OCI-LY7 (cell line): ENCODE measurements at regions not wholly inside any gene's neighbourhood (a gene's known extent, or its start where the extent isn't known, plus 50 kb on each side); places are given as distances from the start of the nearest gene placed in this dataset.

Source experiments
- BruUV-seq: library from RNA; stranded (reverse); fragments of 400-500 nt; replicated peaks from 2 replicates; lab custom pipeline; 2021; lab: Mats Ljungman, UMichigan
- CTCF ChIA-PET: fragments of 300-600 bp; sonication (Branson Sonifier 250); formaldehyde crosslinking; loops from one replicate; lab custom pipeline; 2022; ENCODE audit warnings: antibody characterized with exemption; ENCODE audit not compliant: unreplicated experiment; lab: Charles Lee
- POLR2A ChIA-PET: fragments of 300-600 bp; sonication (Branson Sonifier 250); formaldehyde crosslinking; loops from one replicate; lab custom pipeline; 2022; ENCODE audit warnings: antibody characterized with exemption; lab: Charles Lee
- DNase-seq: peaks from one replicate; pipeline ENCODE4 v3.0.0-alpha.2; 2015; ENCODE audit warnings: low spot score
- H2AFZ ChIP-seq: fragments of 200-600 bp; sonication (generic), shearing (Covaris generic); 2 replicates; pipeline ENCODE4 v1.6.1; 2014; ENCODE audit warnings: mild to moderate bottlenecking, antibody characterized with exemption, low read length, moderate library complexity
- H3K27ac ChIP-seq: fragments of 200-600 bp; sonication (generic); 2 replicates; pipeline ENCODE4 v1.5.1; 2014; ENCODE audit warnings: mixed run types, low read depth, mild to moderate bottlenecking, moderate library complexity, low read length, inconsistent platforms; ENCODE audit not compliant: poor library complexity, severe bottlenecking
- H3K36me3 ChIP-seq: fragments of 200-600 bp; sonication (generic); 2 replicates; pipeline ENCODE4 v1.6.1; 2014; ENCODE audit warnings: mild to moderate bottlenecking, antibody characterized with exemption, low read length, moderate library complexity, mixed read lengths; ENCODE audit not compliant: insufficient read depth
- H3K4me1 ChIP-seq: fragments of 200-600 bp; sonication (generic); 2 replicates; pipeline ENCODE4 v1.5.1; 2014; ENCODE audit warnings: mild to moderate bottlenecking, low read length; ENCODE audit not compliant: insufficient read depth, poor library complexity, severe bottlenecking
- H3K4me2 ChIP-seq: fragments of 200-600 bp; sonication (generic); 2 replicates; pipeline ENCODE4 v1.6.1; 2014; ENCODE audit warnings: mild to moderate bottlenecking, low read length
- H3K4me3 ChIP-seq: fragments of 200-600 bp; sonication (generic); 2 replicates; pipeline ENCODE4 v1.5.1; 2014; ENCODE audit warnings: mild to moderate bottlenecking, low read depth, low read length; ENCODE audit not compliant: poor library complexity, severe bottlenecking
- H3K79me2 ChIP-seq: fragments of 200-600 bp; sonication (generic); 2 replicates; pipeline ENCODE4 v1.6.1; 2016; ENCODE audit warnings: low read depth, mild to moderate bottlenecking, low read length, moderate library complexity, mixed read lengths; ENCODE audit not compliant: insufficient read depth
- H3K9me2 ChIP-seq: fragments of 200-600 bp; sonication (generic); 2 replicates; pipeline ENCODE4 v1.6.1; 2016; ENCODE audit warnings: mild to moderate bottlenecking, low read length, mixed read lengths; ENCODE audit not compliant: insufficient read depth
- H3K9me3 ChIP-seq: fragments of 200-600 bp; sonication (generic); 2 replicates; pipeline ENCODE4 v1.6.1; 2014; ENCODE audit warnings: mild to moderate bottlenecking, mixed run types, low read length, mixed read lengths
- H4K20me1 ChIP-seq: fragments of 200-600 bp; sonication (generic); 2 replicates; pipeline ENCODE4 v1.6.1; 2014; ENCODE audit warnings: mild to moderate bottlenecking, antibody characterized with exemption, low read length, moderate library complexity, mixed read lengths; ENCODE audit not compliant: insufficient read depth
- CTCF ChIP-seq: fragments of 200-600 bp; sonication (generic); conservative IDR thresholded peaks from 2 replicates; pipeline ENCODE4 v1.5.1; 2014; ENCODE audit warnings: mild to moderate bottlenecking, antibody characterized with exemption, low read length, moderate library complexity, mixed read lengths
- EZH2phosphoT487 ChIP-seq: fragments of 200-600 bp; sonication (generic); IDR thresholded peaks from 2 replicates; pipeline ENCODE4 v1.6.1; 2018; ENCODE audit warnings: low read depth, borderline replicate concordance, mild to moderate bottlenecking, mixed run types, antibody characterized with exemption, low read length, moderate library complexity, mixed read lengths
- intact Hi-C: fragments of 100-400 bp; cut with micrococcal nuclease; formaldehyde crosslinking; loops from one replicate; pipeline ENCODE4 v1.10.0; 2022; ENCODE audit not compliant: unreplicated experiment

DNA sequence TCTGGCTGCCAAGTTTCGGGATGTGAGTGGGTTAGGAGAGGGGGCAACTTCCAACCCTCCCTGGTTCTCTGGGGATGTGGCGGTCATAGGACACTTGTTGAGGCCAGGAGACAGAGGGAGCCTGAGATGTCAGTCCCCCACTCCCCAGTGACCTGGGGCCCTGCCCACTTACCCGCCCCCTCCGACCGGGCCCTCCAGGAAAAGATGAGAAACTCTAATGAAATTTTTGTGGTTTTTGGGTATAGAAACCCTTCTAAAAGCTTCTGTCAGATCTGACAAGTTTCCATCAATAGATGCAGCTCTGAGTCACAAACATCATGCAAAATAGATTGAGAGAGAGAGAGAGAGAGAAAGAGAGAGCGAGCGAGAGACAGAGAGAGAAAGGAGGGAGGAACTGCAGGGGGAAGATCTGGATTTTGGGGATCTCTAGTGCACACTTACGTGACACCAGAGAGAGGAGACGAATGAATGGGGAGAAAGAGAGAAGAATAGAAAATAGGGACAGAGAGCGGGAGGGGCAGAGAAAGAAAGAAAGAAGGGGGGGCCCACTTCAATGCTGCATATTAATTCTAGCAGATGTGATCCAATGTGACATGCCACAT, 94.0 kb downstream of the PTPRS start:
- CTCF ChIA-PET: no interaction called here
- H3K79me2 ChIP-seq: no peaks in the 10 kb centered on the region

DNA sequence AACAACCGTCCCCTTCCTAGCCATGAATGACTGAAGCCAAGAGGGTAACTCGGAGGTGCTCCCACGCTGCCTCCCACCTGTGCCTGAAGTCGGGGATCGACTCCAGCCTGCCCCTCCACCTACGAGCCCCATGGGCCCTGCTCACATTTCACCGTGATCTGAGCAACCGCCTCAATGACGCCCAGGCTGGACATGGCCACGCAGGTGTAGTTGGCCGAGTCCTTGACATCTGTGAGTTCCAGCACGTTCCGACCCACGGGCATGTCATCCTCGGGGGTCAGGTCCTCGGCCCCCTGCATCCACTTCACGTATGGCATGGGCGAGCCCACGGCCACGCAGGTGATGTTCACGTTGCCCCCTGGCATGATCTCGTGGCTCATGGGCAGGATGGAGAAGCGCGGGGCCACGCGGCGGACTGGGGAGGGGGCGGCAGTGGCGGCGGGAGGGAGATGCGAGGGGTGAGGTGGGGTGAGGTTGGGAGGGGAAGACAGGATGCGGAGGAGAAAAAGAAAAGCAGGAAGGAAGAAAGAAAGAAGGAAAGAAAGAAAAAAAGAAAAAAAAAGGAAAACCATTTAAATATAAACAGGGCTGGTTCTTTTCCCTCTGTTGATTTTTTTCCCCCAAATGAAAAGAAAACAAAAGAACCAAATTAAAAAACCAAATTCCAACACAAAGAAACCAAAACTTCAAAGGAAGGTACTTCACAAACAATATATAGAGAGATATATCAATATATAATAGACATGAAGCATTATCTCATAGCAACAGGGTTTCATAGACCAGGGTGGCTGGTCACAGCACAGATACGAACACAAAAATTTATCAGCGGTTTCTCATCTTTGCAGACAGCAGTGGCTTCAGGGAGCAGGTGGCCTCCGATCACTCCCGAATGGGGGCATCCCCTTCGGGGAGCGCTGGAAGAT, 94.7 kb downstream of the PTPRS start:
- BruUV-seq: no TSS peak
- no peak overlapping the region for H2AFZ ChIP-seq
- H3K9me3 ChIP-seq: no peaks in the 10 kb centered on the region
- H3K4me1 ChIP-seq: peaks cover 3% of the 10 kb centered on the region
- ChIA-PET CTCF (no interaction called here), POLR2A (no interaction called here)
- H3K36me3 ChIP-seq: no peaks in the 10 kb centered on the region
- H3K4me3 ChIP-seq: no peak overlapping the region
- TF ChIP-seq CTCF (no peak), EZH2phosphoT487 (no peak)
- no peak overlapping the region for H3K4me2 ChIP-seq
- no peaks in the 10 kb centered on the region for H3K79me2 ChIP-seq
- H4K20me1 ChIP-seq: no peaks in the 10 kb centered on the region
- DNase-seq: no peak
- no peaks in the 10 kb centered on the region for H3K9me2 ChIP-seq
- no peak overlapping the region for H3K27ac ChIP-seq
- intact Hi-C loops: no loop called here

More for the DNA sequence above, 94.0 kb downstream of the PTPRS start:
- H3K36me3 ChIP-seq: no peaks in the 10 kb centered on the region
- H3K9me3 ChIP-seq: no peaks in the 10 kb centered on the region
- no peaks in the 10 kb centered on the region for H4K20me1 ChIP-seq
- POLR2A ChIA-PET: no interaction called here
- no TSS peak for BruUV-seq
- H3K4me1 ChIP-seq: peaks cover 3% of the 10 kb centered on the region
- no peak overlapping the region for H3K4me3 ChIP-seq
- no peak for DNase-seq
- H2AFZ ChIP-seq: no peak overlapping the region
- intact Hi-C loops: no loop called here
- TF ChIP-seq EZH2phosphoT487 (no peak), CTCF (no peak)
- no peak overlapping the region for H3K4me2 ChIP-seq
- no peaks in the 10 kb centered on the region for H3K9me2 ChIP-seq
- no peak overlapping the region for H3K27ac ChIP-seq

GRCh38 chr19:5244351-5244750, 96.3 kb downstream of the PTPRS start:
- no peaks in the 10 kb centered on the region for H4K20me1 ChIP-seq
- ChIA-PET POLR2A (no interaction called here), CTCF (no interaction called here)
- H3K36me3 ChIP-seq: no peaks in the 10 kb centered on the region
- H3K4me3 ChIP-seq: no peak overlapping the region
- DNase-seq: no peak
- H3K9me3 ChIP-seq: no peaks in the 10 kb centered on the region
- no peak overlapping the region for H2AFZ ChIP-seq
- BruUV-seq: no TSS peak
- peaks cover 3% of the 10 kb centered on the region for H3K4me1 ChIP-seq
- H3K79me2 ChIP-seq: no peaks in the 10 kb centered on the region
- H3K4me2 ChIP-seq: no peak overlapping the region
- H3K9me2 ChIP-seq: no peaks in the 10 kb centered on the region
- TF ChIP-seq EZH2phosphoT487 (no peak), CTCF (no peak)
- H3K27ac ChIP-seq: no peak overlapping the region
- intact Hi-C loops: no loop called here
